Glomerular visceral epithelial cell (primary cell): ENCODE measurements at regions not wholly inside any gene's neighbourhood (a gene's known extent, or its start where the extent isn't known, plus 50 kb on each side); places are given as distances from the start of the nearest gene placed in this dataset.

Experiments
- DNase-seq: peaks from one replicate; pipeline ENCODE4 v3.0.0-alpha.2; 2016; ENCODE audit errors: extremely low spot score

DNA sequence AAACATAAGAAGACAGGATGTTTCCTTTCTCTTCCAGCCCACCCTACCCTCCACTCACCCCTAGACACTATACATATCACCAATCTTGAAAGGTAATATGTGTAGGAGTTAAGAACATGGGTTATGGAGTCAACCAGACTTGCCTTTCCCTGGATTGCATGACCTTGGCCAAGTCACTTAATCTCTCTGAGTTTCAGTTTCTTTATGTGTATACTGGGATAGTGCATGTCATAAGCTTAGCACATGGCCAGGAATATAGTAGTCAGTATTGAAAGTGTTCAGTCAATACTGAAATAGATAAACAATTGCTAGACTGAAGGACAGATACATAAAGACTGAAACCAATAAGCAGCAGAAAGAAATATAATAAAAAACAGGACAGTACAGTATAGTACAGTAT is 283.2 kb upstream of the STT3B start:
- DNase-seq = no peak

DNA sequence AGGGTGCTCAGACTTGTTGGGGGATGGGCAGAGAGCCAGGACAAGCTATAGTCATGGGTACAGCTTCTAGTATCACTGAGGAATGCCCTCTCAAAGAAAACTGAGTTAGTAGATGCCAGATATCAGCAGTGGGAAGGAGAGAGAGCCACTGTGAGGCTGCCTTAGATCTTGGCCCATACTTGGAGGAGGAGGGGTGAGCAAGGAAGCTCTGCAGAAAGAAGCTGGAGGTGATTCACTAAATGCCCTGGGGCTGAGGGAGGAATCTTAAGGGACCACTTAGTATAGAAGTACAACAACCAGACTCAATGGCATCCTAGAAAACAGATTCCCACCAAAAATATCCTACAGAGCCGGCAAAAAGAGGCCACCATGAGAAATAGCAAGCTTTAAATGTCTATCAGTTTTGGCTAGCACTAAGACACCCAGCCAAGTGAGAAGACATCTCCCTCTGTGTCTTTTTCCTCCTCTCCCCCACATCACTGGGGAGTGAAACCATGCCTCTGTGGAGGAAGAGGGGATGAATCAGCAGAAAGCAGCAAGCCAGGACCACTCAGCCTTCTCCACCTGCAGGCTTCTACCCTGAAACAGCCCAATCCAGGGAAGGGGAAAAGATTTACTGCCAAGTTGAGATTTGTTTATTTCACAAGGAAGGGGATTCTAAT is 282.5 kb upstream of the STT3B start:
- DNase-seq = no peak

DNA sequence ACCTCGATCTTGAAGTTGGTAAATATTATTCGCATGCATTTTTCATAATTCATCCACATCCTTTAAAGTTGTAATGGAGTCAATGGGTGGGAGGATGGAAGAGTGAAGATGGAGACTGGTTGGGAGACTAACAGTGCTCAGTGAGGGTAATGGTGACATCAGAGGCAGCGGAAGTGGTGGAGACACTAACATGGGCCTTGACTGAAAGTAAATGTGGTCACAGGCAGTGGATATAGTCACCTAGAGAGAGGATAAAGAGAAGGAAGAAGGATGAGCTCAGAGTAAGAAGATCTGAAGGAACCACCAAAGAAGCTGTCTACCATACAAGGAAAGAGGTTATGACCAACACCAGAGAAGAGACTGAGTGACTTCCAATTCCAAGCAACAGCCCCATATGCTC is 281.6 kb upstream of the STT3B start:
- no peak for DNase-seq

DNA sequence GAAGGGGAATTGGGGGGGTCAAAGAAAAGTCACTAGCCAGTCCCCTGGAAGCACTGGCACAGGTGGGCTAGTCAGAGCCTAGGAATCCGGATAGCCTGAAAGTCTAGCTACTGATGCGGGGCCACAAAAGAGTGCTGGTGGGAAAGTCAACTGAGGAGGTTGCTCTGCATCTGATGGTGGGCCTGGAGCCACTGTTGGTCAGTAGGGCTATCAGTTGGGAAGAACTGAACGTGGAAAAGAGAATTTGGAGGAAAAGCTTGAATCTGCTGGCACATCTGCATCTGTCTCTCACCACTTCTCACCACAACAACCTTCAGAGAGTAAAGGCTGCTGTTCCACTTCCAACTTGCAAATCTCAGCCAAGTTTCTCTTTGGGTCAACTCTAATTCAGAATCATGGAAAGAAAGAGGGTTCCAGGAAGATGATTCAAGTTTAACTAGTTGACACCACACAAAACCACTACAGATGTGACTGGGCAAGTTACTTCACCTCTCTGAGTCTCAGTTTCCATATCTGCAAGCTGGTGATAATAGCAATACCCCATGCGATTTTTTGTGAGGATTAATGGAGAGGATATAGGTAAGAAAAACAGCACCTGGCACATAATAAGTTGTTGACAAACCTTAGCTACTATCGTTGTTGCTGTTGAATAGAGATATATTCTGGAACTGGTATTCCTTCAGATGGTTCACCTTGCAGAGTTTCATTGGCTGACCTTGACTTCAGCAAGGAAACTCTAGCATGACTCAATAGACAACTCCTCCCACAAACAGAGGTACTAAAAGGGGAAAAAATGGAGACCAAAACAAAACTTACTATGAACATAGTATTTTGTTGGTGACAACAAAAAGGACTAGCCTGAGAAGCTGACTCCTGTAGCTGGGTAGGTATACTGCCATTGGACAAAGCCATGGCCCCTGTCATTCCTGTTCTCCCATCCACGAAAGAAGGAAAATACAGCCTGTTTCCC is 280.2 kb upstream of the STT3B start:
- DNase-seq = no peak

DNA sequence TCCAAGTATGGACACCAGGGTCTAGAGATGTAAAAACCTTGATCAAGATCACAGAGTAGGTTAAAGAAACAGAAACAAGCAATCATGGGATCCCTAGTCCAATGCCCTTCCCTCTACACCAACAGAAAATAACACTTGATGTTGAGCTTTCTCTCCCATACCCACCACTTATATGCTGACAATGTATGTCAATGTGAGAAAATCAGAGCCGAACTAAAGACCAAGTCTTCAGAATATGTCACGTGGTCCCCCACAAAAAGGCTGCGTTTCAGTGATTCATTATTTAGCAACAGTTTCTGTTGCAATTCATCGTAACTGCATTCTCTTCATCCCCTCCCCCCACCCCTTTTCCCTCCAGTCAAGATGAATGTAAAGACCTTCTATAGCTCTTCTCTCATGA is 278.9 kb upstream of the STT3B start:
- DNase-seq = no peak

DNA sequence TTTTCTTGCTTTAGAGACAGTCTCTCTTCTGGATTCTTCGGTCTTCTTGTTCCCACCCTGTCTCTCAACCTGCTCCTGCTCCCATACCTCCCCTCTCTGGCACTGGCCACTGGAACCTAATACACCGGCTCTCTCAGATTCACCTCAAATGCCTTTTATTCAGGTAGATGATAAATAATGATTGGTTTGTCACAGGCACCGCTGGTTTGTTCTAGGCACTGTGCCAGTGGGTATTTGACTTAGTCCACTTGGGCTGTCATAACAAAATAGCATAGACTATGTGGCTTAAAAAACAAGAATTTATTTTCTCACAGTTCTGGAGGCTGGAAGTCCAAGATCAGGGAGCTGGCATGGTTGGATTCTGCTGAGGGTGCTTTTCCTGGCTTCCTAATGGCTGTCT is 278.2 kb upstream of the STT3B start:
- no peak for DNase-seq

DNA sequence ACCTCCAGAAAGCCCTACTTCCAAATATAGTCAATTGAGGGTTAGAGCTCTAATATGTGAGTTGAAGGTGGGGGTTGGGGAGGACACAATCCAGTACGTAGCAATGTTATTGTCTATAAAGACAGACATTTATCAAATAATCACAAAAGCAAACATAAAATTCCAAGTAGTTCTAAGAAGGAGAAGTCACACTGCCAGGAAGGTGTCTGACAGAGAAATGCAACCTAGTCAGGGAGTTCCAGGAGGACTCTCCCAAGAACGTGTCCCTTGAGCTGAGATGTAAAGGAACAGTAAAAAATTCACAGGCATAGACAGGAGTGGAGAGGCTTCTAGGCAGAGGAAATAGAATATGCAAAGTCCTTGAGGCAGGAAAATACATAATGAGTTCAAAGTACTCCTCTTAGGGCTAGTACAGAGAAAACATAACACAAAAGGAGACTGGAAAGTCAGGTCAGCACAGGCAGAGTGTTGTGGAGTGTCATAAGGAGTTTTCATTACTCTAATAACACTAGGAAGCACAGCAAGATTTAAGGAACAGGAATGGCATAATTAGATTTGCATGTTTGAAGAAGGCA is 277.6 kb upstream of the STT3B start:
- no peak for DNase-seq

DNA sequence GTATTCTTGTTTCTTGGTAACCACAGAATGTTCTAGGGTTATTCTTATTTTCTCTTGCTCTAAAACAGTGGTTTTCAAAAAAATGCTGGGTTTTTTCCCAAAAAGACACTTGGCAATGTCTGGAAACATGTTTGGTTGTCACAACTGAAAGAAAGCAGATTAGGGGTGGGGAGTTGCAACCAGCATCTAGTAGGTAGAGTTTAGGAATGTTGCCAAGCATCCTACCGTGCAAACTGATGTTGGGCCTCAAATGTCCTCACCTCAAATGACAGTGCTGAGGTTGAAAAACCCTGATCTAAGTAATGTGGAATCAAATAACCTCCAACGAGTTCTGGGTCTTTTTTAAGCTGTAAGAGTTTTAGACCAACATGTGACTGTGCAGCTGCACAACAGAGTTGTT is 270.5 kb upstream of the STT3B start:
- DNase-seq = no peak

DNA sequence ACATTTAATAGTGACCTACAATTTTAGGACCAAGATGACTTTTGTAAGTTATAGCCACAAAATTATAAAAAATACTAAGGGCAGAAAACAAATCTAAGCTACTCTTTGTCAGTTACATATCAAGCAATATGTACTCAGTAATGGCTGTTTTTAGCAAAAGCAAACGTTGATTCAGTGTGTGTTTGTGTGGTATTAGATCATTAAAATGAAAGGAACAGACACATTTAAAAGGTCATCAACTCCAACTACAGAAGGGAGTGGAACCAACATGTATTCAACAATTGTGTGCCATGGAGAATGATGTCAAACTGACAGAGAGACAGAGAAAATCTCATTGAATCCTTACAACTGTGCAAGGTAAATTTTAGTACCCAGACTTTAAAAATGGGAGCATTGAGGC is 268.8 kb upstream of the STT3B start:
- no peak for DNase-seq

DNA sequence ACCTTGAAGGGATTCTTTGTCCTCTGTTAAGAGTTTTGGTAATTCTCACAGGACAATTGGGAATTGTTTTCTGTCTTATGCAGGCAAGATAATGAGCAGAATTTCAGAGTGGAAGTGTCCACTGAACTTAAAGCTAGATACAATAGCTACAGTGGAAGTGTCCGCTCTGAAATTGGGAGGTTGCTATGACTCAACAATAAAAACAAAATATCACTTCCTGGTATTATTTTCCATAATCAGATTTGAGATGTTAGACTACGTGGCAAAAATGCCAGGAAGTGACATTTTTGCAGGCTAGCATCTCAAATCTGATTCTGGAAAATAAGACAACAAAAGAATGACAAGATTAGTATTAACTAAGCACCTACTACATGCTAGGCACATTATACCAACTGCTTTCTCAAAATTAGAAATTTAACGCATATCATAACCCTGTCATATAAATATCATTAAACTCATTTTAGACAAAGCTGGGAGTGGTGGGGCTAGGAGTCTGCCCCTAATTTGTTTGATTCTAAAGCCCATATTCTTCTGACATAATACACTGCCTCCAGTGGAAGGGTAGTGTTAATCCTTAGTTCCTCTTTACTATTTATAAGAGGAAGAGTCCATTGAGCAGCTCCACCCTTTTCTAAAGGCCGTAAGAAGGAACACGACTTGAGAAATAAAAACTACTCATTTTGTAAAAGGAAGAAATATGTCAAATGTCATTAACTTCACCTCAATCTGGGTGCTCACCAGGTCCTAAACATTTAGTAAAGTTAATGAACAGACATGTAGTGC is 266.9 kb upstream of the STT3B start:
- no peak for DNase-seq

DNA sequence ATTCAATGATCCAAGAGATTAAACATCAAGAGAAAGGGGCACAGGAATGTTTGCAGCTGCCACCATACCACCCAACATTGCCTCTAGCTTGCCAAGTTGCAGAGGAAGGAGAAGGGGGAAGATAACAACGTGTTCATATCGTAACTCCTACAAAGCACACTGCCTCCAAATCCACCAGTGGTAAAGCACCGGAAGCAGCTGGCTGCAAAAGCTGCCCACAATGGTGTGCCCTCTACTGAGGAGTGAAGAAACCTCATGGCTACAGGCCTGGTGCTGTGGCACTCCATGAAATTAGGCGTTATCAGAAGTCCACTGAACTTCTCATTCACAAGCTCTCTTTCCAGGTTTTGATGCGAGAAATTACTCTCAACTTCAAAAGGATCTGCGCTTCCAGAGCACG is 263.9 kb upstream of the STT3B start:
- no peak for DNase-seq

DNA sequence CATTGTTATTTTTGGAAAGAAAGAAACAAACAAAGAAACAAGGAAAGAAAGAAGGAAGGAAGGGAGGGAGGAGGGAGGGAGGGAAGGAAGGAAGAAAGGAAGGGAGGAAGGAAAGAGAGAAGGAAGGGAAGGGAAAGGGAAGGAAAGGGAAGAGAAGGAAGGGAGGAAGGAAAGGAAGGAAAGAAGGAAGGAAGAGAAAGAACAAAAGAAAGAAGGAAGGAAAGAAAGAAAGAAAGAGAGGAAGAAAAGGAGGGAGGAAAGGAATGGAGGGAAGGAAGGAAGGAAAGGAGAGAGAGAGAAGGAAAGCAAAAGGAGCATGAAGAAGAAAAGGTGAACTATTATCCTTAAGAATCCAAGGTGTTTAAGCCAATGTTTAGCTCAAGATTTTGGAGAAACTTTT is 262.7 kb upstream of the STT3B start:
- DNase-seq = no peak

DNA sequence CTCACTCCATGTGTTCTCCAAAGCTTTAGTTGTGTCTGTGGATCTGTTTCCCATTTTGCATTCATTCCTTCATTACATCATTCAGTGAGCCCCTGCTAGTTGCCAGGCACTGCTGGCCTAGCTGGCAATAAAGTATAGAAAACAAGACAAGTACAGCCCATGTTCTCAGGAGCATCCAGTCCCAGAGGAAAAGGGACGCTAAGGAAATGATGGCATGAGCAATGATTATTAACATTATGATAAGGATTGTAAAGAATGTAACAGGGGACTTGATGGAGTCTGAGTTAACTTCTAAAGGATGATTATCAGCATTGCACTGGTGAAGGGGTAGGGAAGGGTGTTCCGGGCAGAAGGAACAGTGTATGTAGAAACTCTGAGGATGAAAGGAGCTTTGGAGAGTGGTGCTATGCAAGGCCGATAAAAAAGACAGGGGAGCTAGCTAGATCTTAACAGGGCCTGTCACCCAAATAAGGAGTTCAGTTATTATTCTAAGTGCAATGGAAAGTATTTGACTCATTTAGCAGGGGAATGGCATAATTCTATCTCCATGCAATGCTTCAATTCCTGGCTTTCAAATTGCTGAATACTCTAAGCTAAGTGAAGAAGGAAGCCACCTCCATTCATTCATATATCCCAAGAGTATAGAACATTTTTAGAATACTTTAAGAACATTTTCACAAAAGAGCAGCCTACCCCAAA is 258.2 kb upstream of the STT3B start:
- DNase-seq = no peak

DNA sequence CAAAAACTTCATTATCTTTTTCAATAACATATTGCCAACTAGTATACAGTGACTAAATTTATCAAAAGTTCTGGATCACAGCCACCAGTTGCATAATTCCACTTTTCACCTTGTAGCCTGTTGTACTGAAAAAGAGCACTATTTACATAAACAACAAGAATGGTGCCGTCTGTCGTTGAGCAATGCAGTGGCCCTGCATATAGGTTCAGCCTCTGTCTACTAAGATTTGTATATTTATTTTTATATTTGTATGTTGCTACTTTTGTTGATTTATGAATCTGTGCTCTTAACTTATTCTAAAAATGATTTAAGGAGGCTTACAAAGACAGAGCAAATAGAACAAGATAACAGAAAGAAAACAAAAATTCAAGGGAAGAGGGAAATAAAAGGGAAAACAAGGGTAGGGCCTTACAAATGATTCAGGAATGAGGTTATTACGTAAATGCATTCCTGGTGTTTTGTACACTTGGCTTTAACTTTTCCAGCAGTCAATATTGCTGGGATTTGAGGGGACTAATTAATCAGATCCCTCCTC is 257.6 kb upstream of the STT3B start:
- DNase-seq = peak; percentile 9

DNA sequence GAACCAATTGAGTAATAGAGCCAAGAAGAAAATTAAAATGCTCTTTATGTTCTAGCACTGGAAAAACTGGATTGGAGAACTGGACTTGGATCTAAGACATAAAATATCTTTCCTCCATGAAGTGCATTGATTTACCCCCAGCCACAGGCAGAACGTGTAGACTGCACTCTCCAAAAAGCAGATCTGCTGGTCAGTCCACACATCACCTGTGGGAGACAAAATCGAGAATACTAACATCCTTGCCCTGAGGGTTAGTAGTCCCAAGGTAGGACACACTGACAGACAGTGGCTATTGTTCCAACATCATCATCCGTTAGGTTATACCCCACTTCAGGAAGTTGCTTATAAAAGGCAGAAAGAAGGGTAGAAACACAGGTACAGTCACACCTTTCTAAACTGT is 257.1 kb upstream of the STT3B start:
- DNase-seq = no peak

DNA sequence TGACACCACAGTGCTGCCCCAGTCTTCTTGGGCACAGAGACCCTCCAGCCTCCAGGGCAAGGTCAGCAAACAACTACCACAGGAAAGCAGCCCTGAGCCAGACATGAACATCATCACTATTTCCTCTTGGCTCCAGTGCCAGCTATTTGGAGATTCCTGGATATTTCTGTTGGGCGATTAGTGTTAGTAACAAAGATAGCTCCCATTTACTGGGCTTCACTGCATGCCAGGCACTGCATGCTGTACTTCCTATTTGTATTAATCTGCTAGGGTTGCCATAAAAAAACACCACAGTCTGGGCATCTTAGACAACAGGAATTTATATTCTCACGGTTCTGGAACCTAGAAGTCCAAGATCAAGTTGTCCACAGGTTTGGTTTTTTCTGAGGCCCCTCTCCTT is 255.1 kb upstream of the STT3B start:
- no peak for DNase-seq

DNA sequence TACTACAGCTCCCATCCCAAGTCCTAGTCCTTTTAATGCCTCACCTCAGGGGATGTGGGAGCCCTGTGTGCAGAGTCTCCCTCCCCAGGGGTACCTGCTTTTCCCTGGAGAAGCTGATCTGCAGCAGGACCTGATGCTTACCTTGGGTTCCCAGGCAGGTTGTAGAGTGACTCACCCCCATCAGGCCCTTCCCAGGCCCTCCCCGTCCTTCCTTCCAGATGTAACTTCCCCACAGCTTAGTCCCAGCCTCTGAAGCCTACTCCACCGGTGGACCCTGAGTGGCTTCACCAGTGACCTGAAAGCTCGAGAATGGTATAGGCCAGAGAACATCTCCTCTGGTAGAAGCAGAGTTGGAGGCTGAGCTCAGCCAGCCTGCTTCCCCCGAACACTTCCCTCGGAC is 254.2 kb upstream of the STT3B start:
- DNase-seq = no peak

DNA sequence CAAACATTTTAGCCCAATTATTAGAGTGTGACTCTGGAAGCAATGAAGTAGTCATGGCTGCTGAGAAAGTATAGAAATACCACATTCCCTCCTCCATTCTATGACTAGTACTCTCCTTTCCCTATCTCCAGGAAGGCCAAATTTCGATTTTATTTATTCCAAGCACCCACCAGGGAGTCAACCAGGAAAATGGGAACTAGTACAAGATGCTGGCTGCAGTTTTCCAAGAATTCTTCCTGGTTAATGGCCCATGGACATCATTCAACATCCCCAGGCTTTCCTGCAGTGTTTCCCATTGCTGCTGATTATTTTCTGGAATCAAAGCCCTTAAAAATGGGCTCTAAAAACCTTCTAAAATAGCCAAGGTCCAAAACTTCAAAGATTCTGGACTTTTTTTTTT is 247.9 kb upstream of the STT3B start:
- DNase-seq = no peak

DNA sequence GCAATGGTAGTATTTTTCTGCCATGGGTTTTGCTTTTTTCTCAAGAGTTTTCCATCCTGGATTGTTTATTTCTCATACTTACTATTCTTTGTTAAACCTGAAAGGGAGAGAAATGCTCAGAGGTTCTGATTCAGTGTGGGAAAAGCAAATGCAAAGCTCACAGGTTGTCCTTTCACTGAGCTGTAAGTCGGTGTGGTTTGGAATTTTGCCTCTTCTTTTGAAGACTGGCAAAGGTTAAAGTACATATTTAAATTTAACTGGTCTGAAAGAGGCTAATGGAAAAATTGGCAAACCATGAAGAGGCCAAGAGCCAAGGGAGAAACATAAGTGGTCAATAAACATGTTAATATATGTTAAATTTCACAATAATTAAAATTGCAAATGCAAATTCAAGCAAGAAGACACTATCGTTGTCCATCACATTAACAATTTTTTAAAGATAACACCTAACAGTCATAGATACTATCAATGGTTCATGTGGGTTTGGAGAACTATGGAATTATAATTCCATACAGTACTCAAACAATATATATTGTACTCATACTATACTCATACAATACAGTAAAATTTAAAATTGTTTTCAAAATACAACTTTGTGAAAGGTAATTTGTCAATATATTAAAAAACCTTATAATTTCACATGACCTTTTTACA is 246.8 kb upstream of the STT3B start:
- no peak for DNase-seq

DNA sequence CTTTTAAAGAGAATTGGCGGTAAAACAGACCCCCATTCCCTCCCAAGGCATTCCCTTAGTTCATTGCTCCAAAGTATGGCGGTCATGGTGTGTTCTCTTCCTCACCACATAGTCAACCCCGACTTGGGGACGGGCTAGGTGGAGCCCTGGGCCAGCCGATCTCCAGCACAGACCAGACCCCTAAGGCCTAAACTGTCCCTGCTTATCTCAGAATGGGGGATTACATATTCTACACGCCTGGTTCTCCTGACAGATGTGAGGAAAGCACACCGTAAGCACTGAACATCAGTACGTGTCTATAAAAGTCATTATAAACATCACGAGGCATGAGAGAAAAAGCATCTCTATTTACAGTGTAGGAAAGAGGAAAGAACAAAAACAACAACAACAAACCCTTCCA is 244.5 kb upstream of the STT3B start:
- DNase-seq = no peak

DNA sequence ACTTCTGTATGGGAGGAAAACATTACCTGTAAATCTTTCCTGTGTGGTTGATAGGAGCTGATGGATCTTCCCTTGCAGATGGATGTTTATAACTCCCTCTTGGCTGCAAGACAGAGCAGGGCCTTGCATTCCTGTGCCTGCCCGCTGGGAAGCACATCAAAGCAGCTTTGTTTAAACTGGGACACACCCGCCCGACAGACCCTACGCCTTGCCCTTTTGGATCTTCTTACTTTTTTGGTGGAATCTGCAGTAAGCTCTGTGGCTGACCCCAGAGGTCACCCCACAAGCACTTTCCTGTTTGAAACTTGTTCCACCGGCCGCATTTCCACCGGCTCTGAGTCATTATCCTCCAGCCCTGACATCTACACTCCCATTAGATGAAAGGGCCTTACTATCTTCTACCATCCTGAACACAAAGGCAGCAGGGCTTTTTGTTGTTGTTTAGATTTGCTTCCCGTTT is 244.1 kb upstream of the STT3B start:
- peak; percentile 31 for DNase-seq
